GM12878 (cell line): ENCODE measurements at regions not wholly inside any gene's neighbourhood (a gene's known extent, or its start where the extent isn't known, plus 50 kb on each side); places are given as distances from the start of the nearest gene placed in this dataset.

Source experiments
- ATAC-seq: fragments of 200-7000 bp; cut with Tn5 transposase; 3 replicates; pipeline ENCODE4 v1.9.1; 2020; ENCODE audit warnings: mild to moderate bottlenecking, moderate library complexity
- BruUV-seq: library from RNA; stranded (reverse); fragments of 400-500 nt; replicated peaks from 2 replicates; lab custom pipeline; 2021; lab: Mats Ljungman, UMichigan
- CTCF ChIA-PET: fragments of 300-600 bp; sonication (Branson Sonifier 250); formaldehyde crosslinking; extraction: SDS; loops from one replicate; lab custom pipeline; 2021; ENCODE audit warnings: inconsistent platforms; lab: Yijun Ruan, JAX
- POLR2A ChIA-PET: fragments of 350-600 bp; formaldehyde crosslinking; extraction: SDS; loops from one replicate; lab custom pipeline; 2021; ENCODE audit warnings: inconsistent platforms; lab: Charles Lee
- RAD21 ChIA-PET: fragments of 300-600 bp; sonication (Branson Sonifier 250); formaldehyde crosslinking; loops from one replicate; lab custom pipeline; 2023; ENCODE audit warnings: antibody characterized with exemption; ENCODE audit not compliant: unreplicated experiment; lab: Charles Lee
- SMC1A ChIA-PET: fragments of 300-600 bp; sonication (Branson Sonifier 250); formaldehyde crosslinking; loops from one replicate; lab custom pipeline; 2023; ENCODE audit not compliant: unreplicated experiment, uncharacterized antibody; lab: Charles Lee
- DNase-seq: peaks from one replicate; pipeline ENCODE4 v3.0.0-alpha.2; 2011; ENCODE audit warnings: low read depth, low spot score
- FAIRE-seq: peaks from 3 replicates; lab custom pipeline; 2011; peaks lifted over from hg19 to GRCh38; lab: Jason Lieb, UNC
- H2AFZ ChIP-seq: 2 replicates; pipeline ENCODE4 v1.6.0; 2011; ENCODE audit warnings: low read depth, low read length, control low read depth; ENCODE audit not compliant: control insufficient read depth
- H3K27ac ChIP-seq: 2 replicates; pipeline ENCODE4 v1.5.1; 2011; ENCODE audit warnings: control low read depth; ENCODE audit not compliant: control insufficient read depth, insufficient read depth
- H3K27me3 ChIP-seq, 2 experiments: replicated peaks in 1 of 2; 2 replicates each; pipeline versions ENCODE4 v1.6.0 to v1.6.1; 2011; ENCODE audit warnings: low read length in 1 of 2; ENCODE audit not compliant: control insufficient read depth in 2 of 2, insufficient read depth in 2 of 2
- H3K36me3 ChIP-seq, 2 experiments: 2 replicates each; pipeline ENCODE4 v1.5.1; 2011; ENCODE audit warnings: low read length in 1 of 2; ENCODE audit not compliant: control insufficient read depth in 2 of 2, insufficient read depth in 2 of 2
- H3K4me1 ChIP-seq: 2 replicates; pipeline ENCODE4 v1.6.1; 2011; ENCODE audit warnings: mild to moderate bottlenecking, low read length, moderate library complexity, mixed read lengths; ENCODE audit not compliant: control insufficient read depth, insufficient read depth
- H3K4me2 ChIP-seq: 2 replicates; pipeline ENCODE4 v1.6.0; 2011; ENCODE audit warnings: control low read depth; ENCODE audit not compliant: control insufficient read depth, insufficient read depth
- H3K4me3 ChIP-seq: fragments of 200-600 bp; sonication (generic); 2 replicates; pipeline ENCODE4 v1.5.1; 2016
- H3K79me2 ChIP-seq: 2 replicates; pipeline ENCODE4 v1.6.0; 2011; ENCODE audit warnings: low read length; ENCODE audit not compliant: control insufficient read depth, insufficient read depth
- H3K9ac ChIP-seq: 2 replicates; pipeline ENCODE4 v1.8.0; 2011; ENCODE audit warnings: low read length, control low read depth, mixed read lengths; ENCODE audit not compliant: control insufficient read depth, insufficient read depth
- H3K9me3 ChIP-seq: replicated peaks from 3 replicates; pipeline ENCODE4 v1.5.1; 2011; ENCODE audit warnings: mild to moderate bottlenecking, low read length; ENCODE audit not compliant: control insufficient read depth, insufficient read depth
- H4K20me1 ChIP-seq: 2 replicates; pipeline ENCODE4 v1.6.0; 2011; ENCODE audit not compliant: control insufficient read depth, insufficient read depth
- JUND ChIP-seq: IDR thresholded peaks from 2 replicates; pipeline ENCODE4 v1.6.1; 2012; ENCODE audit warnings: low read depth, mild to moderate bottlenecking, low read length, improper control_type of control experiment, moderate library complexity
- ZNF622 ChIP-seq: fragments of 450-650 bp; IDR thresholded peaks from 2 replicates; pipeline ENCODE4 v1.6.1; 2017; ENCODE audit warnings: mild to moderate bottlenecking, inconsistent platforms
- WGBS: methylation state at CpG from one replicate; pipeline ENCODE4 v1.1.6; 2016; ENCODE audit warnings: low lambda C conversion rate; ENCODE audit not compliant: insufficient replicate concordance, insufficient coverage; ENCODE audit errors: missing lambda C conversion rate; 5-methylcytosine and 5-hydroxymethylcytosine counted together
- in situ Hi-C: fragments of 300-500 bp; cut with MboI; formaldehyde crosslinking; loops from 9 replicates; pipeline ENCODE4 v1.14.3; 2018; ENCODE audit warnings: mixed read lengths
- intact Hi-C: fragments of 100-400 bp; cut with micrococcal nuclease; formaldehyde crosslinking; loops from one replicate; pipeline ENCODE4 v1.14.2; 2022; ENCODE audit not compliant: unreplicated experiment

- no peaks in the 10 kb centered on the region for H4K20me1 ChIP-seq
- DNase-seq (no peak), FAIRE-seq (no peak), ATAC-seq (no peak)
- BruUV-seq, result no TSS peak
- no peak overlapping the region for H2AFZ ChIP-seq
- CTCF ChIA-PET, result interaction anchor here (0.6 kb wide), 1 partner anchor 89 kb away, joined by 3 read pairs; no protein-coding TSS in a partner anchor
- SMC1A ChIA-PET, result interaction anchor here (1.0 kb wide), 1 partner anchor 26 kb away, joined by 3 read pairs; no protein-coding TSS in a partner anchor
- H3K4me1 ChIP-seq, result no peaks in the 10 kb centered on the region
- WGBS, result 51% methylated on average over 6 of the region's 6 CpGs
- H3K27me3 ChIP-seq, result no peaks in the 10 kb centered on the region
- no peaks in the 10 kb centered on the region for H3K36me3 ChIP-seq
- RAD21 ChIA-PET, result interaction anchor here (0.6 to 0.7 kb wide), 2 partner anchors 13 to 26 kb away, joined by 3 to 5 read pairs; no protein-coding TSS in a partner anchor
- H3K4me2 ChIP-seq, result no peak overlapping the region
- H3K9ac ChIP-seq, result no peak overlapping the region
- H3K27ac ChIP-seq, result no peak overlapping the region
- POLR2A ChIA-PET, result no interaction called here
- no peaks in the 10 kb centered on the region for H3K9me3 ChIP-seq
- no peaks in the 10 kb centered on the region for H3K79me2 ChIP-seq
- H3K4me3 ChIP-seq, result no peak overlapping the region
- intact Hi-C loops (no loop called here), in situ Hi-C loops (no loop called here)
- no peak for TF ChIP-seq JUND
- TF ChIP-seq, all 136 proteins: peak for 0
Observed at GRCh38 chr10:2628705-2629104, 438.6 kb upstream of the PFKP start.

DNA sequence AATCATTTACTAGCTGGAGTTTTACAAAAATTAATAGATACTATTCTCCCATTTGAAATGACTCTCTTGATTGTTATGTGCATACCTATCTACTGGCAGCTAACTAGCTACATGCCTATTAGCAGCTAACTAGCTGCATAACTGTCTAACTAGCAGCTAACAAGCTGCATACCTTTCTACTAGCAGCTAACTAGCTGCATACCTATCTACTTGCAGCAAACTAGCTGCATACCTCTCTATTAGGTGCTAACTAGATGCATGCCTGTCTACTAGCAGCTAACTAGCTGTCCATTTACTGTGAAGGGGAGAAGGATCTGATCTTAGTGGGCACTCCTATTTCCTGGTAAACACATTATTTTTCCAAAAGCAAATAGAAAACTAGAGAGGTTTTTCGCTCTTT, 439.4 kb upstream of the PFKP start:
- no TSS peak for BruUV-seq
- DNase-seq (no peak), FAIRE-seq (no peak), ATAC-seq (no peak)
- Histone ChIP-seq H3K27me3 (no peaks in the 10 kb centered on the region), H3K9me3 (no peaks in the 10 kb centered on the region), H3K9ac (no peak overlapping the region), H2AFZ (no peak overlapping the region), H3K4me2 (no peak overlapping the region), H3K36me3 (no peaks in the 10 kb centered on the region), H3K79me2 (no peaks in the 10 kb centered on the region), H3K27ac (no peak overlapping the region), H3K4me1 (no peaks in the 10 kb centered on the region), H4K20me1 (no peaks in the 10 kb centered on the region), H3K4me3 (no peak overlapping the region)
- RAD21 ChIA-PET, result no interaction called here
- CTCF ChIA-PET, result interaction anchor here (0.6 kb wide), 1 partner anchor 90 kb away, joined by 3 read pairs; no protein-coding TSS in a partner anchor
- SMC1A ChIA-PET, result interaction anchor here (1.8 kb wide), 1 partner anchor 11 kb away, joined by 6 read pairs; no protein-coding TSS in a partner anchor
- in situ Hi-C loops, result no loop called here
- 0% methylated on average over 1 of the region's 1 CpG for WGBS
- no peak for TF ChIP-seq ZNF622
- POLR2A ChIA-PET, result no interaction called here
- intact Hi-C loops, result no loop called here
